Panc1 (cell line): ENCODE measurements at regions not wholly inside any gene's neighbourhood (a gene's known extent, or its start where the extent isn't known, plus 50 kb on each side); places are given as distances from the start of the nearest gene placed in this dataset.

Source experiments
- ATAC-seq: fragments of 200-7000 bp; cut with Tn5 transposase; 2 replicates; pipeline ENCODE4 v1.9.1; 2020; ENCODE audit warnings: mild to moderate bottlenecking, moderate library complexity
- BruUV-seq: library from RNA; stranded (reverse); fragments of 400-500 nt; replicated peaks from 2 replicates; lab custom pipeline; 2021; lab: Mats Ljungman, UMichigan
- CTCF ChIA-PET: fragments of 300-600 bp; sonication (Branson Sonifier 250); formaldehyde crosslinking; loops from one replicate; lab custom pipeline; 2022; ENCODE audit warnings: antibody characterized with exemption; lab: Charles Lee
- POLR2A ChIA-PET: fragments of 300-600 bp; sonication (Branson Sonifier 250); formaldehyde crosslinking; loops from one replicate; lab custom pipeline; 2022; ENCODE audit warnings: antibody characterized with exemption; lab: Charles Lee
- DNase-seq: peaks from one replicate; pipeline ENCODE4 v3.0.0-alpha.2; 2010; ENCODE audit warnings: low read depth, low spot score
- H3K27ac ChIP-seq: 2 replicates; pipeline ENCODE4 v1.5.1; 2011; ENCODE audit warnings: mild to moderate bottlenecking, low read length, inconsistent platforms
- H3K27me3 ChIP-seq: fragments of 200-500 bp; sonication (Bioruptor generic); 2 replicates; pipeline ENCODE4 v1.6.0; 2014; ENCODE audit warnings: low read length, inconsistent platforms; ENCODE audit not compliant: control insufficient read depth, insufficient read depth
- H3K36me3 ChIP-seq: fragments of 200-500 bp; sonication (Bioruptor generic); 2 replicates; pipeline ENCODE4 v1.5.1; 2014; ENCODE audit warnings: inconsistent platforms, mild to moderate bottlenecking, low read length, moderate library complexity; ENCODE audit not compliant: control insufficient read depth, insufficient read depth
- H3K4me1 ChIP-seq: 2 replicates; pipeline ENCODE4 v1.5.1; 2011; ENCODE audit warnings: inconsistent platforms, mild to moderate bottlenecking, low read length, moderate library complexity; ENCODE audit not compliant: control insufficient read depth, insufficient read depth
- H3K4me3 ChIP-seq, 2 experiments: 2 replicates each; pipeline ENCODE4 v1.5.1; 2011 to 2012; ENCODE audit warnings: low read depth in 2 of 2, low read length in 2 of 2, mild to moderate bottlenecking in 2 of 2, inconsistent platforms in 1 of 2, moderate library complexity in 1 of 2
- H3K9me3 ChIP-seq: fragments of 200-500 bp; sonication (Bioruptor generic); 2 replicates; pipeline ENCODE4 v1.5.1; 2014; ENCODE audit warnings: low read depth, mild to moderate bottlenecking, inconsistent platforms, low read length, moderate library complexity; ENCODE audit not compliant: control insufficient read depth, insufficient read depth
- CTCF ChIP-seq: fragments of 450-650 bp; IDR thresholded peaks from 2 replicates; pipeline ENCODE4 v1.5.1; 2017; ENCODE audit warnings: mild to moderate bottlenecking
- POLR2AphosphoS5 ChIP-seq: IDR thresholded peaks from 2 replicates; pipeline ENCODE4 v1.6.1; 2012; ENCODE audit warnings: mild to moderate bottlenecking, low read depth, low read length, moderate library complexity
- REST ChIP-seq, 2 experiments: IDR thresholded peaks; 2 replicates each; pipeline ENCODE4 v1.6.1; 2011 to 2012; ENCODE audit warnings: low read depth in 2 of 2, control low read depth in 1 of 2, low read length in 1 of 2, mild to moderate bottlenecking in 1 of 2, moderate library complexity in 1 of 2; ENCODE audit not compliant: insufficient read depth in 1 of 2
- SIN3A ChIP-seq: IDR thresholded peaks from 2 replicates; pipeline ENCODE4 v1.6.1; 2012; ENCODE audit warnings: low read depth, mild to moderate bottlenecking, low read length, moderate library complexity, borderline replicate concordance; ENCODE audit not compliant: insufficient read depth
- TCF7L2 ChIP-seq: IDR thresholded peaks from 2 replicates; pipeline ENCODE4 v1.6.1; 2011; ENCODE audit warnings: mild to moderate bottlenecking, low read depth, low read length, inconsistent platforms
- in situ Hi-C: cut with HindIII; loops from 2 replicates; pipeline ENCODE4 v1.10.0; 2016; ENCODE audit warnings: low sequenced_read_pairs, low pct_unique_long_range_greater_than_20kb
- intact Hi-C: fragments of 100-400 bp; cut with micrococcal nuclease; formaldehyde crosslinking; loops from one replicate; pipeline ENCODE4 v1.10.0; 2022; ENCODE audit not compliant: unreplicated experiment

- no peak overlapping the region for H3K27ac ChIP-seq
- in situ Hi-C loops, result no loop called here
Measured at GRCh38 chr20:50266293-50267040, 75.8 kb downstream of the CEBPB start.

More at GRCh38 chr20:50266293-50267040, 75.8 kb downstream of the CEBPB start:
- TF ChIP-seq POLR2AphosphoS5 (no peak), SIN3A (no peak), TCF7L2 (no peak), CTCF (no peak), REST (IDR thresholded peaks at IDR 0.05; ENCODE audit: insufficient read depth in 1 of 2, low read depth in 2 of 2, low read length in 1 of 2) (no peak)
- Histone ChIP-seq H3K4me3 (no peak overlapping the region), H3K9me3 (no peaks in the 10 kb centered on the region), H3K4me1 (peaks cover 7% of the 10 kb centered on the region; the same call in 1 of the 2 replicates), H3K27me3 (no peaks in the 10 kb centered on the region), H3K36me3 (no peaks in the 10 kb centered on the region)
- no TSS peak for BruUV-seq
- ATAC-seq (no peak), DNase-seq (no peak)
- ChIA-PET CTCF (no interaction called here), POLR2A (no interaction called here)
- intact Hi-C loops, result no loop called here
